OCI-LY7 (cell line): ENCODE measurements at regions not wholly inside any gene's neighbourhood (a gene's known extent, or its start where the extent isn't known, plus 50 kb on each side); places are given as distances from the start of the nearest gene placed in this dataset.

Experiments
- BruUV-seq: library from RNA; stranded (reverse); fragments of 400-500 nt; replicated peaks from 2 replicates; lab custom pipeline; 2021; lab: Mats Ljungman, UMichigan
- CTCF ChIA-PET: fragments of 300-600 bp; sonication (Branson Sonifier 250); formaldehyde crosslinking; loops from one replicate; lab custom pipeline; 2022; ENCODE audit warnings: antibody characterized with exemption; ENCODE audit not compliant: unreplicated experiment; lab: Charles Lee
- POLR2A ChIA-PET: fragments of 300-600 bp; sonication (Branson Sonifier 250); formaldehyde crosslinking; loops from one replicate; lab custom pipeline; 2022; ENCODE audit warnings: antibody characterized with exemption; lab: Charles Lee
- DNase-seq: peaks from one replicate; pipeline ENCODE4 v3.0.0-alpha.2; 2015; ENCODE audit warnings: low spot score
- H2AFZ ChIP-seq: fragments of 200-600 bp; sonication (generic), shearing (Covaris generic); 2 replicates; pipeline ENCODE4 v1.6.1; 2014; ENCODE audit warnings: mild to moderate bottlenecking, antibody characterized with exemption, low read length, moderate library complexity
- H3K27ac ChIP-seq: fragments of 200-600 bp; sonication (generic); 2 replicates; pipeline ENCODE4 v1.5.1; 2014; ENCODE audit warnings: mixed run types, low read depth, mild to moderate bottlenecking, moderate library complexity, low read length, inconsistent platforms; ENCODE audit not compliant: poor library complexity, severe bottlenecking
- H3K36me3 ChIP-seq: fragments of 200-600 bp; sonication (generic); 2 replicates; pipeline ENCODE4 v1.6.1; 2014; ENCODE audit warnings: mild to moderate bottlenecking, antibody characterized with exemption, low read length, moderate library complexity, mixed read lengths; ENCODE audit not compliant: insufficient read depth
- H3K4me1 ChIP-seq: fragments of 200-600 bp; sonication (generic); 2 replicates; pipeline ENCODE4 v1.5.1; 2014; ENCODE audit warnings: mild to moderate bottlenecking, low read length; ENCODE audit not compliant: insufficient read depth, poor library complexity, severe bottlenecking
- H3K4me2 ChIP-seq: fragments of 200-600 bp; sonication (generic); 2 replicates; pipeline ENCODE4 v1.6.1; 2014; ENCODE audit warnings: mild to moderate bottlenecking, low read length
- H3K4me3 ChIP-seq: fragments of 200-600 bp; sonication (generic); 2 replicates; pipeline ENCODE4 v1.5.1; 2014; ENCODE audit warnings: mild to moderate bottlenecking, low read depth, low read length; ENCODE audit not compliant: poor library complexity, severe bottlenecking
- H3K79me2 ChIP-seq: fragments of 200-600 bp; sonication (generic); 2 replicates; pipeline ENCODE4 v1.6.1; 2016; ENCODE audit warnings: low read depth, mild to moderate bottlenecking, low read length, moderate library complexity, mixed read lengths; ENCODE audit not compliant: insufficient read depth
- H3K9me2 ChIP-seq: fragments of 200-600 bp; sonication (generic); 2 replicates; pipeline ENCODE4 v1.6.1; 2016; ENCODE audit warnings: mild to moderate bottlenecking, low read length, mixed read lengths; ENCODE audit not compliant: insufficient read depth
- H3K9me3 ChIP-seq: fragments of 200-600 bp; sonication (generic); 2 replicates; pipeline ENCODE4 v1.6.1; 2014; ENCODE audit warnings: mild to moderate bottlenecking, mixed run types, low read length, mixed read lengths
- H4K20me1 ChIP-seq: fragments of 200-600 bp; sonication (generic); 2 replicates; pipeline ENCODE4 v1.6.1; 2014; ENCODE audit warnings: mild to moderate bottlenecking, antibody characterized with exemption, low read length, moderate library complexity, mixed read lengths; ENCODE audit not compliant: insufficient read depth
- EZH2phosphoT487 ChIP-seq: fragments of 200-600 bp; sonication (generic); IDR thresholded peaks from 2 replicates; pipeline ENCODE4 v1.6.1; 2018; ENCODE audit warnings: low read depth, borderline replicate concordance, mild to moderate bottlenecking, mixed run types, antibody characterized with exemption, low read length, moderate library complexity, mixed read lengths
- intact Hi-C: fragments of 100-400 bp; cut with micrococcal nuclease; formaldehyde crosslinking; loops from one replicate; pipeline ENCODE4 v1.10.0; 2022; ENCODE audit not compliant: unreplicated experiment
- TF ChIP-seq, protein P1 (sequence below): fragments of 200-600 bp; sonication (generic); conservative IDR thresholded peaks from 2 replicates; pipeline ENCODE4 v1.5.1; 2014; ENCODE audit warnings: mild to moderate bottlenecking, antibody characterized with exemption, low read length, moderate library complexity, mixed read lengths

GRCh38 chr14:65302571-65303189, 109.8 kb upstream of the FUT8 start:
- intact Hi-C loops = loop anchor here (1.0 to 10.0 kb wide), 4 partner anchors 15 to 1068 kb away; no protein-coding TSS in a partner anchor
- H3K79me2 ChIP-seq = peaks cover 26% of the 10 kb centered on the region; the same call in 1 of the 2 replicates
- ChIA-PET CTCF (interaction anchor here (0.5 to 2.4 kb wide), 8 partner anchors 7 to 109 kb away, joined by 3 to 8 read pairs (median 4); no protein-coding TSS in a partner anchor), POLR2A (interaction anchor here (0.5 to 15.8 kb wide), 25 partner anchors 7 to 133 kb away, joined by 3 to 378 read pairs (median 5); partner anchors contain the start of gene FUT8)
- no peaks in the 10 kb centered on the region for H4K20me1 ChIP-seq
- no peaks in the 10 kb centered on the region for H3K9me3 ChIP-seq
- peak; percentile 82 for DNase-seq
- no TSS peak for BruUV-seq
- peak overlapping the region; percentile 99 for H3K27ac ChIP-seq
- H3K4me3 ChIP-seq = peak overlapping the region; percentile 61
- no peaks in the 10 kb centered on the region for H3K9me2 ChIP-seq
- H2AFZ ChIP-seq = no peak overlapping the region
- H3K36me3 ChIP-seq = no peaks in the 10 kb centered on the region
- peak overlapping the region; percentile 86 for H3K4me2 ChIP-seq
- TF ChIP-seq EZH2phosphoT487 = no peak
- TF ChIP-seq, protein P1, sequence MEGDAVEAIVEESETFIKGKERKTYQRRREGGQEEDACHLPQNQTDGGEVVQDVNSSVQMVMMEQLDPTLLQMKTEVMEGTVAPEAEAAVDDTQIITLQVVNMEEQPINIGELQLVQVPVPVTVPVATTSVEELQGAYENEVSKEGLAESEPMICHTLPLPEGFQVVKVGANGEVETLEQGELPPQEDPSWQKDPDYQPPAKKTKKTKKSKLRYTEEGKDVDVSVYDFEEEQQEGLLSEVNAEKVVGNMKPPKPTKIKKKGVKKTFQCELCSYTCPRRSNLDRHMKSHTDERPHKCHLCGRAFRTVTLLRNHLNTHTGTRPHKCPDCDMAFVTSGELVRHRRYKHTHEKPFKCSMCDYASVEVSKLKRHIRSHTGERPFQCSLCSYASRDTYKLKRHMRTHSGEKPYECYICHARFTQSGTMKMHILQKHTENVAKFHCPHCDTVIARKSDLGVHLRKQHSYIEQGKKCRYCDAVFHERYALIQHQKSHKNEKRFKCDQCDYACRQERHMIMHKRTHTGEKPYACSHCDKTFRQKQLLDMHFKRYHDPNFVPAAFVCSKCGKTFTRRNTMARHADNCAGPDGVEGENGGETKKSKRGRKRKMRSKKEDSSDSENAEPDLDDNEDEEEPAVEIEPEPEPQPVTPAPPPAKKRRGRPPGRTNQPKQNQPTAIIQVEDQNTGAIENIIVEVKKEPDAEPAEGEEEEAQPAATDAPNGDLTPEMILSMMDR = no peak
- peaks cover 98% of the 10 kb centered on the region for H3K4me1 ChIP-seq

- intact Hi-C loops = loop anchor here (1.0 to 10.0 kb wide), 4 partner anchors 16 to 1069 kb away; no protein-coding TSS in a partner anchor
- Histone ChIP-seq H2AFZ (no peak overlapping the region), H3K27ac (peak overlapping the region; percentile 99), H4K20me1 (no peaks in the 10 kb centered on the region), H3K9me3 (peaks cover 4% of the 10 kb centered on the region; the same call in 1 of the 2 replicates), H3K4me3 (peak overlapping the region; percentile 61), H3K4me1 (peaks cover 94% of the 10 kb centered on the region), H3K4me2 (peak overlapping the region; percentile 86), H3K79me2 (peaks cover 26% of the 10 kb centered on the region; the same call in 1 of the 2 replicates), H3K9me2 (no peaks in the 10 kb centered on the region), H3K36me3 (peaks cover 5% of the 10 kb centered on the region; the same call in 1 of the 2 replicates)
- ChIA-PET CTCF (interaction anchor here (0.9 to 2.4 kb wide), 4 partner anchors 14 to 97 kb away, joined by 3 to 8 read pairs (median 4); no protein-coding TSS in a partner anchor), POLR2A (interaction anchor here (0.6 to 15.8 kb wide), 28 partner anchors 8 to 1555 kb away, joined by 3 to 378 read pairs (median 6); partner anchors contain the start of gene FUT8)
- no peak for DNase-seq
- no peak for TF ChIP-seq EZH2phosphoT487
- TF ChIP-seq, protein P1 = no peak
- BruUV-seq = no TSS peak
Measured at GRCh38 chr14:65303190-65303898, 109.2 kb upstream of the FUT8 start.
